Activated CD4-positive, alpha-beta T cell treated with anti-CD3 and anti-CD28 coated beads, Interleukin-2, amount 10 ng/mL, durations not matched to agents 24 days and 14 days (primary cell): ENCODE measurements at regions not wholly inside any gene's neighbourhood (a gene's known extent, or its start where the extent isn't known, plus 50 kb on each side); places are given as distances from the start of the nearest gene placed in this dataset.

Source experiments
- DNase-seq: peaks from one replicate; pipeline ENCODE4 v3.0.0; 2022
- H3K27ac Mint-ChIP-seq: one replicate; pipeline ENCODE4 v1.8.0; 2022; ENCODE audit warnings: mild to moderate bottlenecking, mixed read lengths
- H3K27me3 Mint-ChIP-seq: one replicate; pipeline ENCODE4 v1.8.0; 2022; ENCODE audit warnings: mixed read lengths
- H3K36me3 Mint-ChIP-seq: one replicate; pipeline ENCODE4 v1.8.0; 2022; ENCODE audit warnings: low read depth, mild to moderate bottlenecking, mixed read lengths
- H3K4me1 Mint-ChIP-seq: one replicate; pipeline ENCODE4 v1.8.0; 2021; ENCODE audit warnings: mixed read lengths
- H3K4me3 Mint-ChIP-seq: one replicate; pipeline ENCODE4 v1.8.0; 2022; ENCODE audit warnings: mild to moderate bottlenecking, moderate library complexity, mixed read lengths
- H3K9me3 Mint-ChIP-seq: one replicate; pipeline ENCODE4 v1.8.0; 2021; ENCODE audit warnings: mixed read lengths
- intact Hi-C: fragments of 100-400 bp; cut with micrococcal nuclease; formaldehyde crosslinking; loops from one replicate; pipeline ENCODE4 v1.15.1; 2023

GRCh38 chr9:4435197-4435596 is 55.1 kb upstream of the SLC1A1 start:
- Mint-ChIP-seq H3K9me3 (peaks cover 12% of the 10 kb centered on the region), H3K4me3 (no peak overlapping the region), H3K27ac (no peak overlapping the region), H3K36me3 (no peaks in the 10 kb centered on the region), H3K4me1 (no peaks in the 10 kb centered on the region), H3K27me3 (peaks cover 8% of the 10 kb centered on the region)
- intact Hi-C loops = no loop called here
- DNase-seq = no peak

- Mint-ChIP-seq H3K27ac (no peak overlapping the region), H3K36me3 (no peaks in the 10 kb centered on the region), H3K27me3 (no peaks in the 10 kb centered on the region), H3K9me3 (no peaks in the 10 kb centered on the region), H3K4me3 (no peak overlapping the region), H3K4me1 (no peaks in the 10 kb centered on the region)
- DNase-seq = no peak
- intact Hi-C loops = no loop called here
Observed at GRCh38 chr9:4433379-4433778, 56.9 kb upstream of the SLC1A1 start.

DNA sequence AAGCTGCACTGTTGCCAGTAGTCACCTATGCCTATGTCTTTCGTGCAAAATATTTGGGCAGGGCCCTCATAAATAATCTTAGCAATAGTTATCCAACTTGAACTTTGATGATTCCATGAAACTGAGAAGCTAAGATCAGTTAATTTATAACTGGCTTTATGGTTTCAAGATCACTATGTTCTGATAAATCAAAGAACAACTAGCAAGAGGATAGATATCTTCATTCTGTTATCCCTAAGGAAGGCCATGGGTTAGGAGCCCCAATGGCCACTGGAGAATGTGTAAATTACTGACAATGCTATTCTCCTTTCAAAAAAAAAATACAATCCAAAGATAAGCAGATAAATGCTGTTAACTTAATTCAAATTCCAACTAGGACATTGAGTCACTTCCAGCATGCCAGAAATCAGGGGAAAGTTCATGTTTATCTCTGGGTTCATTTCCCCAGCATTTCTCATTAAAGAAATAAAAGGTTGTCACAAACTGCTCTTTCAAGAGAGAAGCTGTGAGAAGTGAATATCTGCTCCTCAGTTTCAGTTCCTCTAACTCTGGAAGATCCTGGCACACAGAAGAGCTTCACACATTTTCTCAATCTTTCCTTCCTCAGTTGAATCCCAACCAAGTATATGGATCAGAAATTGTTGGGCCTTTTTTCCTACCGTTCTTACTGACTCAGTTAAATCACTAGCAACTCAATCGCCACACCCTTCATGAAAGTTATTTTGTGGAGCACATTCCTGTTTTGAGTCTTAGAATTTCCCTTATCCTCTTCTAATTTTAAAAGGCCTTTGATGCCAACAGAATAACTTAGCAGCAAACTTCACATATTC is 59.6 kb upstream of the SLC1A1 start:
- Mint-ChIP-seq H3K9me3 (no peaks in the 10 kb centered on the region), H3K27me3 (no peaks in the 10 kb centered on the region), H3K4me3 (no peak overlapping the region), H3K27ac (no peak overlapping the region), H3K36me3 (no peaks in the 10 kb centered on the region), H3K4me1 (no peaks in the 10 kb centered on the region)
- no peak for DNase-seq
- intact Hi-C loops = no loop called here

DNA sequence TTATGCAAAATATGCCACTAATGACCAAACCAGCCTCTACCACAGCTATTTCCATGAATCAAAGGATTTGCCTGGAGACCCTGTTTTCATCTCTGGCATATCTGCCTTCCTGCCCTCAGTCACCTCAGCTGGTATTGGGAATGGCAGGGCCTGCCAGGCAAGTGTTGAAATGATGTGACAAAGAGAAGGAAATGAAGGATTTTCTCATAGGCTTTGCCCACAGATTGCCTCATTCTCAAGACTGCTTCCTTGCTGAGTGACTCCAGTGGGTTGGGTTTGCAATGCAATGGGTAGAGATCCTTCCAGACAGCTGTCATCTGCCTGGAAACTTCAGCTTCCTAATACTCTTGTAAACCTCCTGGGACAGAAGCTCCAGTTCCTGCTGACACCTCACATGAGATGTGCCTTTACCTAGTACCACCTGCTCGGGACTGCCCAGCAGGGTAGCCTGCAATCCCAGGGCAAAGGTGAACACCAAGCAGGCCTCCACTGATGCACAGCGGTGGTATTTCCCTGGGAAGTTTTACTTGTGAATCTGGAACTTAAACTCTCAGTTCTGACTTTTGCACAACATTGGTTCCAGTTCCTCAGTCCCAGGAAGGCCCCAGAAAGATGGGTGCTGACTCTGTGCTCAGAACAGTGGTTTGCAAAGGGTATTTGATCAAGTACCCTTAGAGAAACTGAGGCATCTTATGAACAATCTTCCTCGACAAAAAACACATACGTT is 64.8 kb upstream of the SLC1A1 start:
- Mint-ChIP-seq H3K4me3 (no peak overlapping the region), H3K36me3 (no peaks in the 10 kb centered on the region), H3K27me3 (peaks cover 2% of the 10 kb centered on the region), H3K27ac (no peak overlapping the region), H3K4me1 (peaks cover 2% of the 10 kb centered on the region), H3K9me3 (no peaks in the 10 kb centered on the region)
- intact Hi-C loops = no loop called here
- no peak for DNase-seq

DNA sequence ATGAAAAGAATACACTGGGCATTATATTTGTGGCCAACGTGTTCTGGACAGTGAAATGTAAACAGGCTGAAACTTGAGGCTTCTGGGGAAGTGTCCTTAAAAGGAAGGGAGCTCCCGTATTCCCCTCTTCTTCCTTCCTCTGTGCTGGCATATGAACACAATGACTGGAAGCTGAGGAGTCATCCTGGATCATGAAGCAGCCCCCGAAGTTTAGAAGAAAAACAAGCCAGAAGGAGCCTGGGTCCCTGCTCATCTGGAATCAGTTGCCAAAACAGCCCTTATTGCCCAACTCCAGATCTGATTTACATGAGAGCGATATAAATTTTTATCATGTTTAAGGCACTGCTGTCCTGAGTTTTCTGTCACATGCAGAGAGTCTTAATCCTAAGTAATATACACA is 65.4 kb upstream of the SLC1A1 start:
- no peak overlapping the region for H3K27ac Mint-ChIP-seq
- no peaks in the 10 kb centered on the region for H3K9me3 Mint-ChIP-seq
- no peaks in the 10 kb centered on the region for H3K36me3 Mint-ChIP-seq
- H3K4me1 Mint-ChIP-seq = peaks cover 2% of the 10 kb centered on the region
- H3K4me3 Mint-ChIP-seq = no peak overlapping the region
- H3K27me3 Mint-ChIP-seq = peaks cover 2% of the 10 kb centered on the region
- no peak for DNase-seq
- intact Hi-C loops = no loop called here

DNA sequence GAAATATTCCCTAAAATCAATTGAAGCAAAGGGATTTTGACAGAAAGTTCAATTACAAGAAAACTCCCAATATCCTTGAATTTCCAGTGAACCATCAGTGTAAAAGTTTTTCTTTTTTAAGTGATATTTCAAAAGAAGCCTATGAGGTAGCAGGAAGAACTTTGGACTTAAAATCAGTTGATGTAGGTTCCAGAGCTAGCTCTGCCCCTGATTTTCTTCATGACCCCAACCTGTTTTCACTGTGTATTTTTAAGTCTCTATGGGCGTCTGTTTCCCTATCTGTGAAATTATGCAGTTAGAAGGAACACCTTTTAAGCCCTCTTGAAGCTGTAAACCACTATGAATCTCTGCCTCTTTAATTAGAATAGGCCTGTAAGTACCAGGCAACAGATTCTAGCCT is 66.2 kb upstream of the SLC1A1 start:
- DNase-seq = no peak
- Mint-ChIP-seq H3K4me1 (peaks cover 2% of the 10 kb centered on the region), H3K27me3 (peaks cover 2% of the 10 kb centered on the region), H3K27ac (no peak overlapping the region), H3K4me3 (no peak overlapping the region), H3K9me3 (no peaks in the 10 kb centered on the region), H3K36me3 (no peaks in the 10 kb centered on the region)
- intact Hi-C loops = no loop called here

DNA sequence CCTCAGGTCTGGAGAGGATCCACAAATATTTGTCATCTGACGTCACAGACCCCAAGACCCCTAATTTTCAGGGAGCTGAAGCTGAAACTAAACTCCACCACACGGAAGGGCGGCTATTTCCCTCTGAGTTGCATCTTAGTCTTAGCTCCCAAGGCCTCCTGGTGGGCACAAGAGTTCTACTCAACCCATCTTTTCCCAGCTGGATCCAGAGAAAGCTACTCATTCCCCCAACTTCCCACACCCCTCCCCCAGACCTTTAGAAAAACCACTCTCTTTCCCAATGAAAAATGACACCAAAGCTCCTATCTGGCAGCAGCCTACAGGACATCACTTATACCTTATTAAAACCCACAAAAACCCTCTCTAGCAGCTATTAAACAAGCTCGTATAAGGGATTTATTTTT is 67.1 kb upstream of the SLC1A1 start:
- no peaks in the 10 kb centered on the region for H3K36me3 Mint-ChIP-seq
- no peak overlapping the region for H3K27ac Mint-ChIP-seq
- H3K4me1 Mint-ChIP-seq = peaks cover 2% of the 10 kb centered on the region
- no peak for DNase-seq
- intact Hi-C loops = no loop called here
- no peaks in the 10 kb centered on the region for H3K9me3 Mint-ChIP-seq
- H3K4me3 Mint-ChIP-seq = no peak overlapping the region
- H3K27me3 Mint-ChIP-seq = peaks cover 2% of the 10 kb centered on the region

DNA sequence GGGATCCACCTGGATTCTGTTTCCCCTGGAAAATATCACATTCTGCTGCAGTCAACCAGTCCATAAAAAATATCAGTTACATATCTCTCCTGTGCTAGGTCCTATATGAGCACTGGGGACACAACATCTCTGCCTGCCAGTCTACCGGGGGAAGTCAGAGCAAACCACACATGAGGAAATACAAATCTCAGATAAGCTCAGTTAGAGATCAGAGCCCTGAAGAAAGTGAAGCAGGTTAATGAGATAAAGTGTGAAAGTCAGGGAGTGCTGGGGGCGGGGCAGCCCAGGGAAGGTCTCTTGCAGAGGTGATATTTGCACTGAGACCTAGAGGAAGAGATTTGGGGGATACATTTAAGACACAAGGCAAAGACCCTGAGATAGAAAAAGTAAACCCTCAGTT is 67.8 kb upstream of the SLC1A1 start:
- Mint-ChIP-seq H3K36me3 (no peaks in the 10 kb centered on the region), H3K4me1 (peaks cover 2% of the 10 kb centered on the region), H3K9me3 (no peaks in the 10 kb centered on the region), H3K27ac (no peak overlapping the region), H3K27me3 (peaks cover 2% of the 10 kb centered on the region), H3K4me3 (no peak overlapping the region)
- DNase-seq = no peak
- intact Hi-C loops = no loop called here

GRCh38 chr9:4421847-4422246 is 68.4 kb upstream of the SLC1A1 start:
- no peak overlapping the region for H3K4me3 Mint-ChIP-seq
- no peak overlapping the region for H3K27ac Mint-ChIP-seq
- H3K36me3 Mint-ChIP-seq = no peaks in the 10 kb centered on the region
- intact Hi-C loops = no loop called here
- peaks cover 2% of the 10 kb centered on the region for H3K27me3 Mint-ChIP-seq
- DNase-seq = no peak
- H3K4me1 Mint-ChIP-seq = peaks cover 2% of the 10 kb centered on the region
- no peaks in the 10 kb centered on the region for H3K9me3 Mint-ChIP-seq

- Mint-ChIP-seq H3K27ac (no peak overlapping the region), H3K9me3 (no peaks in the 10 kb centered on the region), H3K27me3 (peaks cover 2% of the 10 kb centered on the region), H3K36me3 (no peaks in the 10 kb centered on the region), H3K4me1 (peaks cover 2% of the 10 kb centered on the region), H3K4me3 (no peak overlapping the region)
- intact Hi-C loops = no loop called here
- no peak for DNase-seq
Observed at GRCh38 chr9:4420351-4420750, 69.9 kb upstream of the SLC1A1 start.

- no peak overlapping the region for H3K4me3 Mint-ChIP-seq
- no peak overlapping the region for H3K27ac Mint-ChIP-seq
- DNase-seq = no peak
- peaks cover 2% of the 10 kb centered on the region for H3K4me1 Mint-ChIP-seq
- H3K36me3 Mint-ChIP-seq = no peaks in the 10 kb centered on the region
- H3K27me3 Mint-ChIP-seq = peaks cover 2% of the 10 kb centered on the region
- H3K9me3 Mint-ChIP-seq = no peaks in the 10 kb centered on the region
- intact Hi-C loops = no loop called here
Observed at GRCh38 chr9:4417578-4418325, 72.5 kb upstream of the SLC1A1 start.

- H3K27ac Mint-ChIP-seq = no peak overlapping the region
- no peaks in the 10 kb centered on the region for H3K36me3 Mint-ChIP-seq
- H3K4me1 Mint-ChIP-seq = no peaks in the 10 kb centered on the region
- H3K27me3 Mint-ChIP-seq = no peaks in the 10 kb centered on the region
- no peak overlapping the region for H3K4me3 Mint-ChIP-seq
- no peaks in the 10 kb centered on the region for H3K9me3 Mint-ChIP-seq
- no peak for DNase-seq
- intact Hi-C loops = no loop called here
Observed at GRCh38 chr9:4416467-4416866, 73.8 kb upstream of the SLC1A1 start.

DNA sequence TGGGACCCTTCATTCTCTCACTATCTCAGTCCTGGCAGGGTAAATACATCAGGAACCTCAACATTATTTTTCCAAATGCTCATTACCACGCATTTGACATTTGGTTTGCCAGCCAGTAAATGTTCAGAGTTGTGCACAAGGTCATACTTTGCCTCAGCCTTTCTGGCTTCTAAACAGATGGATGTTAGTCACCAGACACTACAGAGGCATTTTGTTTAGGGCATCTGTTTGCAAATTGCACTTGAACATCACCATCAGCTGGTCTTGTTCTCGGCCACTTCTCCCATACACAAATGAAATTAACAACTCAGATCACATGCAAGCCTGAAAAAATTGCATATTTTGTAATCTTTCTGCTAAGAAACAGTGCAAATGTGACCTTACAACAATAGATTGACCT is 75.0 kb upstream of the SLC1A1 start:
- Mint-ChIP-seq H3K36me3 (no peaks in the 10 kb centered on the region), H3K4me1 (no peaks in the 10 kb centered on the region), H3K27ac (no peak overlapping the region), H3K4me3 (no peak overlapping the region), H3K9me3 (no peaks in the 10 kb centered on the region), H3K27me3 (no peaks in the 10 kb centered on the region)
- DNase-seq = no peak
- intact Hi-C loops = no loop called here

DNA sequence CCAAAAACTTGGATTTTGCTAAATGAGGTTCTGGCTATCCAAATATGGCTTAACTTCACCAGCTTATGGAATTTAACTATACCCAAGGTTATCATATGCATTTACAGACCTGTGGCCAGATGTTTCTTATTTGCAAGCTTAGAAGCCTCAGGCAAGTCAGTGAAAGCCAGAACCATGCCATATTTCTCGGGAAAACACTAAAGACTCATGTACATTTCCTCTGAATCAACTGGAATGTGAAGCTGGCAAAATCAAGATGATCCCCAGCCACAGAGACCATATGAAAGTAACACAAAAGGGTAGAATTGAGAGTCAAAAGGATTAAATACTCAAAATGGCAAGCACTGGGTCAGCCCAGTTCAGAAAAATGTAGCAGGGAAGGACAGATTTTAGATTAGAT is 76.4 kb upstream of the SLC1A1 start:
- H3K27me3 Mint-ChIP-seq = no peaks in the 10 kb centered on the region
- H3K36me3 Mint-ChIP-seq = no peaks in the 10 kb centered on the region
- no peaks in the 10 kb centered on the region for H3K9me3 Mint-ChIP-seq
- DNase-seq = no peak
- no peaks in the 10 kb centered on the region for H3K4me1 Mint-ChIP-seq
- no peak overlapping the region for H3K4me3 Mint-ChIP-seq
- H3K27ac Mint-ChIP-seq = no peak overlapping the region
- intact Hi-C loops = no loop called here
